ENCODE measurements at regions not wholly inside any gene's neighbourhood (a gene's known extent, or its start where the extent isn't known, plus 50 kb on each side); places are given as distances from the start of the nearest gene placed in this dataset.
"Not testable (repeated sequence)": the region's sequence is repeated elsewhere in the genome, so short reads cannot be mapped to it uniquely, and the experiment has no call there.

DNA sequence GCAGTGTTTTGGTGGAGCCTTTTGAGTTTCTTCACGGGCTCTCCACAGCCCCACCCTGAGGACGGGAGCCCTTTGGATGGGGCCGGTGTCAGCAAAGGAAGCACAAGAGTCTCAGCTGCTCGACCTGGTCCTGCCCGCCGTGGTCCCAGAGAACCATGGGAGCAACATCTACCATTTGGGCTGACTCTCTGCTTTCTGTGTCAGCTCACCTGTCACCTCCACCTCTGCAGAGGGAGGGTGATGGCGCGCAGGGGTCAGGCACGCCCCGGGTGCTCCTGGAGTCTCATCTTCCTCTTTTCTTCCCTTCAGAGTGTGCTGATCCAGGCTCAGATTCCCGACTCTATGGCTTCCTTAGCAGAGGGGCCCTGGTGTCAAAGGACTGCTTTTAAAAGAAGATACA lies 171.7 kb downstream of the LAT start:
- FAIRE-seq = no peak

DNA sequence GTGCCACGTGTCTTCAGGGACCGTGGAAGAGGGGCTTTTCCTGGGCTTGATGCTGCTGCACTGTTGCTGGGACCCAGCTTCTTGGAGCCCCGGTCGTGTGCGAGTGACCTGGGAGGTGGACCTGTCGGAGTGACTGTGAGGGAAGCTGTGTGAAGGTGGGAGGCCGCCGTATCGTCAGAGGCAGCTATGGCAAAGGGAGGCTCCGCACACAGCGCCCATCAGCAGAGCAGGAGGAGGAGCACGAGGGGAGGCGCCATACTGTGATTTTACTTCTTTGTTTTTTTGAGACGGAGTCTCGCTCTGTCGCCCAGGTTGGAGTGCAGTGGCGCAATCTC lies 171.0 kb downstream of the LAT start:
- FAIRE-seq = not testable (repeated sequence)

DNA sequence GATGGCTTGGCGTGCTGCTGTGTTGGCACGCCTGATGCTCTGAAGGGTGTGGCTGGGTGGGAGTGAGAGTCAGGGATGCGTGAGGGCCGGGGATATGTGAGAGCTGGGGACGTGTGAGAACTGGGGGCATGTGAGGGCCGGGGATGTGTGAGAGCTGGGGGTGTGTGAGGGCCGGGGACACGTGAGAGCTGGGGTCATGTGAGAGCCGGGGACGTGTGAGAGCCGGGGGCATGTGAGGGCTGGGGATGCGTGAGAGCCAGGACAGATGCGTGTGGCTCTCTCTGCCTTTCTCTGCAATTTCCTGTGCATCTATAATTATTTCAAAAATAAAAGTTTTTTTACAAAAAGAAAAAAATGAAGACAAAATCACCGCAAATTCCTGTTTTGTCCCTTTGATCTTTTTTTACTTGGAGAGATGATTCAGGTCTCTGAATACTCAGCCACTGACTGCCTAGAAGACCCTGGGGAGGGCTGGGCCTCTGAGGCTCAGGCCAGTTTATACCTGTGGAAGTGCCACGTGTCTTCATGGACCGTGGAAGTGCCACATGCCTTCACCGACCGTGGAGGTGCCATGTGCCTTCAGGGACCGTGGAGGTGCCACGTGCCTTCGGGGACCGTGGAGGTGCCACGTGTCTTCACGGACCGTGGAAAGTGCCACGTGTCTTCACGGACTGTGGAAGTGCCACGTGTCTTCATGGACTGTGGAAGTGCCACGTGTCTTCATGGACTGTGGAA lies 170.4 kb downstream of the LAT start:
- not testable (repeated sequence) for FAIRE-seq

DNA sequence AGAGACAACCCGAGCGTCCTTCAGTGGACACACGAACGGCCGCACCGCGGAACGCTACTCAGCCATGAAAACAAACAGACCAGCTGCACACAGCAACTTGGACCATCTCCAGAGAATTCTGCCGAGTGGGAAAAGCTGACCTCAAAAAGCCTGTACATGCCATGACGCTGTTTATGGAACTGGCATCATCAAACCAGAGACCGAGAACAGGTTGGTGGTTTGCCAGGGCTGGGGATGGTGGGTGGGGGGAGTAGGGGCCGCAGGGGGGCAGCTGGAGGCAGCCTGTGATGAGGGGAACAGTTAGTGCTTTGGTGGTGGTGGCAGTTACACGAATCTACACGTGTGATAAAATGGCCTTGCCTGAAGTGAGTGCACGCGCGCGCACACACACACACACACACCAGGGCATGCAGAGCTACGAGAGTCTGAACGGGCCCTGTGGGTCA lies 169.8 kb downstream of the LAT start:
- no peak for FAIRE-seq

DNA sequence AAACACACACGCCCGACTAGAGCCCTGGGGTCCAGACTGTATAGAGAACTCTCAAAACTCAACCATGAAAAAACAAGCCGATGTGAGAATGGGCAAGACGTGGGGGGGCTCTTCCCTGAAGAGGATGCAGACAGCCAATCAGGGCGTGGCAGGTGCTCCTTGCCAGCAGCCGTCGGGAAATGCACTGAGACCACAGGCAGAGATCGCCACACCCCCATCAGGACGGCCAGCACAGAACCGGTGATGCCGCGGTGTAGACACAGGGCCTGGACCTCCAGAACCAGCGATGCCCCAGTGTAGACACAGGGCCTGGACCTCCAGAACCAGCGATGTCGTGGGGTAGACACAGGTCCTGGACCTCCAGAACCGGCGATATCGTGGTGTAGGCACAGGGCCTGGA lies 169.2 kb downstream of the LAT start:
- no peak for FAIRE-seq

DNA sequence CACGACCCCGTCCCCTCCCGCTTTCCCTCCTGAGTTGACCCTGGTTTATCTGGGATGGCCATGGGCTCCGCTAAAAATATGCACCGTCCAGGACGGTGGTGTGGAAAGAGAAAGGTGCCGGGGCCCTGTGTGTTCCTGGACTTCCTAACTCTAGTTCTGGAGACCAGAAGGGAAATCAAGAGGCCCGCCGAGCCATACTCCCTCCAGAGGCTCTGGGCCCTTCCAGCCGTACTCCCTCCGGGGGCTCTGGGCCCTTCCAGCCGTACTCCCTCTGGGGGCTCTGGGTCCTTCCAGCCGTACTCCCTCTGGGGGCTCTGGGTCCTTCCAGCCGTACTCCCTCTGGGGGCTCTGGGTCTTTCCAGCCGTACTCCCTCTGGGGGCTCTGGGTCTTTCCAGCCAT lies 168.5 kb downstream of the LAT start:
- FAIRE-seq = not testable (repeated sequence)

DNA sequence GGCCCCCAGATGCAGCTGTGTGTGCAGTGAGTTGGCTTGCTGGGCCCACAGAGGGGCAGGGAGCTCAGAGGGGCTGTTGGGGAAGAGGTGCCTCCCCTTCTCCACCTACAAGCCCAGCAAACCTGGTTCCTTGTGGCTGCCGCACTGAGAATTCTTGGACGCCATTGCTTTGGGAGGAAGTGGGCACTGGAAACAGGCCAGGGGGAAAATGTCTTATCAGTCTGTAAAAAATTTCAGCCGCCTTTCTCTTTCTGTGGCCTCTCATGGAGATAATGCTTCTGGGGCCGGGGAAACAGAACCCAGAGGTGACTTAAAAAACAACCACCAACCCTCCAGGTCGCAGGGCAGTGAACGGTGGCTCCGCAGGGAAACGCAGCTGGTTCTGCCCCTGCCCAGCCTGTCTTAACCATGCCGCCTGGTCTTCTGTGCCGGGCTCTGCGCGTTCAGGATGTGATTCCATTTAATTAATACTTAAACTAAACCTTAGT lies 167.7 kb downstream of the LAT start:
- not testable (repeated sequence) for FAIRE-seq

DNA sequence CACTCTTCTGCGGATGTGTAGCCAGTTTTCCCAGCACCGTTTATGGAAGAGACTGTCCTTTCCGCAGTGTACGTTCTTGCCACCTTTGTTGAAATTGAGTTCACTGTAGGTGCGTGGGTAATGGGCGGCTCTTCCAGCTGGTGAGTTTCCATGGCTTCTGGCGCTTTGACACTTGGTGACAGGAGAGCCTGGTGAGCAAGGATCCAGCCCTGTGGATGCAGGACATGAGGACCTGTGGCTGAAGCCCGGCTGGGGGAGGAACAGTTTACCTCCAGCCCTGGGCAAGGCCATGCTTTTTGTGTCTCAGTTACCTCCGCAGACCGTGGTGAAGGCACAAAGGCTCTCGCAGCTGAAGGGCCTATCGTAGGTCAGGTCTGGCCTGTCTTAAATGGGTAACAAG lies 166.5 kb downstream of the LAT start:
- no peak for FAIRE-seq

DNA sequence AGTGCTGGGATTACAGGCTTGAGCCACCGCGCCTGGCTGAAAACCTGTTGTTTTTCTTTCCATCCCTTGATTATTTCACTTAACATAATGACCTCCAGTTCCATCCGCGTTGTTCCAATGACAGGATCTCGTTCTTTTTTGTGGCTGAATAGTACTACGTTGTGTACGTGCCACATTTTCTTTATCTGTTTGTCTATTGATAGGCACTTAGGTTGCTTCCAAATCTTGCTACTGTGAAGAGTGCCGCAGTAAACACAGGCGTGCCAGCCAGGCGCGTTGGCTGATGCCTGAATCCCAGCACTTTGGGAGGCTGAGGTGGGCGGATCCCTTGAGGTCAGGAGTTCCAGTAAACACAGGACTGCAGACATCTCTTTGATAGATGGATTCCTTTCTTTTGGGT lies 165.1 kb downstream of the LAT start:
- FAIRE-seq = not testable (repeated sequence)

DNA sequence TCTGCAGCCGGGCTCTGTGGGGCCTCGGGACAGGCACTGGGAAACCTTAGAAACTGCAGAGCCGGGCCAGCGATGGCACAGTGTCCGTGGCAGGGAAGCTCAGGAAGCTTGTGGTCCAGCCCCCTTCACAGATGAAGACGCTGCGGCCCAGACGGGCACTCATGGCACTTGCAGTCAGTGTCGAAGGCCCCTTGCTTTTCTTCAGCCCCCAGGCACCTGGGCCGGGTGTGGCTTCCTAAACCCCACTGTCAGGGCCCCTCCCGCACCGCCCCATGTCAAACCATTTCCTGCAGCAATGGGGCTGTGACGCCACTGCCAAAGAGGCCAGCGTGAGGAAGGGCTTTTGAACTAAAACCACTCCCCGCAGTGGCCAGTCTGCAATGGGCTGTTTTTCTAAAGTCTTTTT lies 164.0 kb downstream of the LAT start:
- FAIRE-seq = no peak

DNA sequence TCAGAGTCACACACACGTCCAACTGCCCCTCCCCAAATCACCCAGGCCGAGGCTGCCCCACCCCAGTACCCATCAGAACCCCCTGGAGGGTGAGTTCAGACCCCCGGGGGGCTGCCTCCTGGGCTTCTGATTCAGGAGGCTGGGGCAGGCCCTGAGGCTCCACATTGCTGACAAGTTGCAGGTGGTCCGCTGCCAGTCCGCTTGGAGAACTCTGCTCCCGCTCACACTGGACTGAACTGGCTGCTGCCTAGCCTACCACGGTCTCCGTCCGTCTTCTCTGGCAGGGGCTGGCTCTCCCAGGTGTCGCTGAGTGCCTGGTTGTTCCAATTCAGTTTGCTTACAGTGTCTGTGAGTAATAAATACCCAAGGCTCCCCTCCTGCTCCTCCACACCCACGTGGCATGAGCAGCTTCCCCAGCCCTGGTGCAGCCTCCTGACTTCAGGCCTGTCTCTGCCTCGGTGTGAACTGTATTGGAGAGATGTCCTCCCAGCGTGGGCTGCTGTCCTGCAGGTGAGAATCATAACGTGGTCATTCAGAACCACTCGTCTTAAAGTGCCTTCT lies 163.4 kb downstream of the LAT start:
- no peak for FAIRE-seq

DNA sequence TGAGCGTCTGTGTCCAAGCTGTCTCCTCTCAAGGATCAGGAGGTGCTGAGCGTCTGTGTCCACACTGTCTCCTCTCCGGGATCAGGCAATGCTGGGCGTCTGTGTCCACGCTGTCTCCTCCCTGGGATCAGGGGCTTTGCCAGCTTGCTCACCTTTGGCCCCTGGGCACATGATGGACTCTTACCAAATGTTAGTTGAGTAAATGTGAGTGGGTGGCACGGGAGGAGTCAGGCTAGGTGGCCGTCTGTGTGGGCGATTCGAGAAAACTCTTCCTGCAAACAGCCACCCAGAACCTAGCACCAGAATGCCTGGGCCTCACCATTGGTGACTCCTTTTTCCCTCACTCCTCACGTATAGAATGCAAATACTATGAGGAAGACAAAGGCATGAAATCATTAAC lies 162.9 kb downstream of the LAT start:
- not testable (repeated sequence) for FAIRE-seq

DNA sequence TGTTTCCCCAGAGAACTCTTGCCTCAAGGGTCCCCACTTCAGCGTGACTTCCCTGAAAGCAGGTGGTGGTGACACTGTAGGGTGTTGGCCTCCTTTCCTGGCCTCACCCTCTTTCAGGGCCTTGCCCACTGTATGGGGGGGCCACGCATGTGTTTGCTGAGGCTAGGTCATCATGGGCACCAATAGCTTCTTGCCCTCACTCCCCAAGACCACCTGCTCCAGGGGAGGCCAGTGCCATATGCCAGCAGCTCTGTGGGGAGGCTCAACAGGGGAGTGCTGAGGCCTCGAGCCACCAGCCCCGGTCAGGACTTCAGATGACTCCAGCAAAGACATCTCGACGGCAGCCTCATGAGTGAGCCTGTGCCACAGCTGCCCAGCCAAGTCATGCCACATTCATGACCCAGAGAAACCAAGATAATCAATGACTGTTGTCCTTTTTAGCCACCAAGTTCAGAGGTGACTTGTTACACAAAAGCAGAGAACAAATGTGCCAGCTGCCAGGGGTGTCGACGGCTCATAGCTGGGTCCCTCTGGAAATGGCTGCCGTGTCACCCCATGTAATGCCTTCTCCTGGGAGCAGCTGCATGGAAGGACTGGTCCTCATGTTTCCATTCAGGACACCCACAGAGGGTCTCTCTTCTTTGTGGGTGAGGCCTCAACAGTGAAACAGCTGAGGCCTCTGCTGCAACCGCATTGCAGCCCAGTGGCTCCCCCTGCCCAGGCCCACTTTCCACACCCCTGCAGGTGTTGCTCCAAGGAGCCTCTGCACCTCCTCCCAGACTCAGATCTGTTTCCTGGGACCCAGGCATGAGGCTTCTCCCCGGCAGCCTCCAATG lies 162.2 kb downstream of the LAT start:
- not testable (repeated sequence) for FAIRE-seq

DNA sequence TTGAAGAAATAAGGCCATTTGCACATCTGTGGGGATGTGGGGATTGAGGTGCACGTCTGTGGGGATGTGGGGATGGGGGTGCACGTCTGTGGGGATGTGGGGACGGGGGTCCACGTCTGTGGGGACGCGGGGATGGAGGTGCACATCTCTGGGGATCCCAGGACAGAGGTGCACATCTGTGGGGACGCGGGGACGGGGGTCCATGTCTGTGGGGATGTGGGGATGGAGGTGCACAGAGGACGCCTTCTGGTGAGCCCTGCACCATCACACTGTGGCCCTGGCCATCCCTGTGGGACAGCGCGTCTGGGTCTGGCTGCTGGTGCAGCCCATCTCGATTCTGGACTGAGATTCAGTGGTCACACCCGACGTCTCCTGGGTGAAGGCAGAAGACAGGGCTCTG lies 161.4 kb downstream of the LAT start:
- FAIRE-seq = no peak

DNA sequence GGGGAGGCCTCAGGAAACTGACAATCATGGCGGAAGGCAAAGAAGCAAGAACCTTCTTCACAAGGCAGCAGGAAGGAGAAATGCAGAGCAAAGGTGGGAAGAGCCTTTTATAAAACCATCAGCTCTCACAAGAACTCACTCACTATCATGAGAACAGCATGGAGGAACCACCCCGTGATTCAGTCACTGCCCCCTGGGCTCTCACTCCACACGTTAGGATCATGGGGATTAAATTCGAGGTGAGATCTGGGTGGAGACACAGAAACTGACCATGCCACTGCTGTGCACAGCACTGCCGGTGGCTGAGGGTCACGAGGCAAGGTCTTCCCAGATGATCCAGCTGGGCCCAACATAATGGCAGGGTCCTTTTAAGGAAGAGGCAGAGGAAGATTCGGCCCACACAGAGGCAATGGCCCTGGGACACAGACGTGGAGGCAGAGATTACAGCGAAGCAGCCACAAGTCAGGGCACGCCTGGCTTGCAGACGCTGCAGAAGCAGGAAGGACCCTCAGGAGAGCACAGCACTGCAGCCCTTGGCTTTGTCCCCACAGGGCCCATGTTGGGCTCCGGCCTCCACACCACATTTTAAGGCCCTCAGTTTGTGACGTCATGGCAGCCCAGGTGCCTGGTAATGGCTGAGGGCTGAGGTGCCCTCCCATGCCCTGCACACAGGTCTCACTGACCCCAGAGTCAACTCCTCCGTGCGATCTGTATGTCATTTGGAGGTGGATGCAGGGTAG lies 160.8 kb downstream of the LAT start:
- FAIRE-seq = not testable (repeated sequence)

DNA sequence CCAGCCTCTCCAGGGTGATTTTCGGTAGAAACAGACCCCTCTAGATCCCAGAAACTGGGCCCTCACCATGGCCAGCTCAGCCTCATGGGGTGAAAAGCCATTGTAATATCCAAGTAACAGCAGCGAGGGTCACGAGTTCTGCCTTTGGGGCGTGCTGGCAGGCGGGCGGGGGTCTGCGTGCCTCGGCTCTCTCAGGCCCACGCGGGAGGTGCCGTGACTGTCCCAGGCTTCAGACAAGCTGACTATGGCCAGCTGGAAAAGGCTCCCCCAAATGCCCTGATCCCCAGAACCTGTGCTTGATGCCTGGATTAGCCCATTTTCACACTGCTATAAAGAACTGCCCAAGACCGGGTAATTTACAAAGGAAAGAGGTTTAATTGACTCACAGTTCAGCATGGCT lies 160.2 kb downstream of the LAT start:
- not testable (repeated sequence) for FAIRE-seq

DNA sequence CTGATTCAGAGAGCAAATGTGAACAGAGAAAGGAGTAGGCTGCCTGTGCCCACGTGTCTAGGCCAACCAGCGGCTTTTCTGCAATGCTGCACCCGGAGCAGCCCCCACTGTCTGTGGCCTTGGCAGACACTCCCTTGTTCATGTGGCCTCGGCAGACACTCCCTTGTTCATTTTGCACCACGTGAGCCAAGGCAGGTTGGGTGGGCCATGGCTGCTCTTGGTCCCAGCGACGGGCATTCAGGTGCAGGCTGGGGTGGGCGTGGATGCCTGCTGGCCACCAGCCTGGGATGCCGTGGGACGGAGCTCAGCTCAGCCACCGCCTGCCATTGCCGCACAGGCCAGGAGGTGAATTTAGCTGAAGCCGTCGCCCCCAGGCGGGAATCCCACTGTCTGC lies 159.8 kb downstream of the LAT start:
- FAIRE-seq = not testable (repeated sequence)

DNA sequence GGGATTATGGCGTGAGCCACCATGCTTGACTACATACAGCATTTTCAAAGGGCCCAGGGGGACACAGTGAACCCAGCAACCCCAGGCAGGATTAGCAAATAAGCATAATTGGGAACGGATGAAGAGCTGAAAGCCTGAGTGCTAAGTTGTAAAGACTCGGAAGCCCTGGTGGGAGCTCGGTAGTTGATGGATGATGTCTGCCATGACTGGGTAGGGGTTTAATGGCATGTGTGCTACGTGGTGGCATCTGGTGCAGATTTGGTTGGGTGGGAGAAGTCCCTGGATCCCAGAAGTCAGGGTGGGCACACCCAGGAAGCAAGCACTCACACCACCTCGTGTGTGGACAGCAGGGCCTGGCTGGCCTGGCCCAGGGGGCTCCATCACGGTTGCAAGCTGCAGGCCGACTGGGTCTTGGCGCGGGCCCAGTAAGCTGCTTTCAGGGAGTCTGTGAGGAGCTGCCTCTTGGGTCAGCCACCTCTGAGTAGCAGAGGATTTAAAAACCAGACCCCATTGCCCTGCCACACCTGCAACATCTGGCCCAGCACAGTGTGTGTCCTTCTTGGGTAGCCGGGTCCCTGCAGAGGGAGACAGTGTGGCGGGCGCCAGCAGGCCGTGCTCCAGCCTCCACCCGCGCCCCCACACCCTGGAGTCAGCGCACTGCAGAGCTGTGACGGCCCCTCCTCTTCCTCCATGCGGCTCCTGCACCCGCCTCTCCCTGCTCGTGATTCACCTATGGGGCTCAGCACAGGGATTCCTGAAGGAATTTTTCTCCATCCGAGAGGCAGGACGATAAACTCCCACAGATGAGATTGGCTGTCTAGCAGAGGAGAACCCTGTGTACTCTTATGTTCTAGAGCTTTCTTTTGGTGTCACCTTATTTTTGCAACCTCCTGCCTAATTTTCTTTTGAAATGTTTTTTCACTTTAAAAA lies 159.2 kb downstream of the LAT start:
- not testable (repeated sequence) for FAIRE-seq

DNA sequence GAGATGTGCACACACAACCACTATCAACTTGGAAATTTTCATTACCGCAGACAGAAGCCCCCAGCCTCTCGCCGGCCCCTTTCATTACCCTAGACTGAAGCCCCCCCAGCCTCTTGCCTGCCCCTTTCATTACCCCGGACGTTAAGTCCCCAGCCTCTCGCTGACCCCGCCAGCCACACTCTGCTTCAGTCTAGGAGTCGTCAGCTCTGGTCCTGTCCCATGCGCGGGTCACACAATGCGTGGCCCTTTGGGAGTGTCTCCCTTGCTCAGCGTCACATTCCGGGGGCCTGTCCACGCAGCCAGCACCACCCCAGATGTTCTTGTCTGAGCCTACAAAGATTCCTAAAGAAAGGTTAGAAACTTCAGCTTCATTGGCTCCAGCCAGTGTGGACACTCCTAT lies 157.7 kb downstream of the LAT start:
- not testable (repeated sequence) for FAIRE-seq

DNA sequence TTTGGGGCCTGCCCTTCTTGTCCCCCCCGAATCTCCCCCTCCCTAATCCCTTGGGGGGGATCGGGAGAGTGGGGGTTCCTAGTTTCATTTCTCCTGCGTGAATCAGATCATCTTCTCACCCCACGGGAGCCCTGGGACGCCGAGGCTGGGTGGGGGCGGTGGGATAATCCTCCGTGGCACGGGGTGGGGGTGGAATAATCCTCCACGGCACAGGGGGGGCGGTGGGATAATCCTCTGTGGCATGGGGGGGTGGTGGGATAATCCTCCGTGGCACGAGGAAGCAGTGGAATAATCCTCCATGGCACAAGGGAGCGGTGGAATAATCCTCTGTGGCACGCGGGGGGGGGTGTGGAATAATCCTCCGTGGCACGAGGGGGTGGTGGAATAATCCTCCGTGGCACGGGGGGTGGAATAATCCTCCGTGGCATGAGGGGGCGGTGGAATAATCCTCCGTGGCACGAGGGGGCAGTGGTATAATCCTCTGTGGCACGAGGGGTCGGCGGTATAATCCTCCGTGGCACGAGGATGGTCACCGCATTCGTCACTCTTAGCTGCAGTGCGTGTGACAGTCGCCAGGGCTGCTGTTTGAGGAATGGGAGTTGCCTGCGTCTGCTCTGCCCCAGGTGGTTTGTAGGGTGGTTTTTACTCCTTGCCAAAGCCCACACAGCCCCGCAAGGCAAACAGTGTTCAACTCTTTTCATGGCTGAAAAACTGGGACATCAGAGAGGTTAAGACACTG lies 156.9 kb downstream of the LAT start:
- no peak for FAIRE-seq

DNA sequence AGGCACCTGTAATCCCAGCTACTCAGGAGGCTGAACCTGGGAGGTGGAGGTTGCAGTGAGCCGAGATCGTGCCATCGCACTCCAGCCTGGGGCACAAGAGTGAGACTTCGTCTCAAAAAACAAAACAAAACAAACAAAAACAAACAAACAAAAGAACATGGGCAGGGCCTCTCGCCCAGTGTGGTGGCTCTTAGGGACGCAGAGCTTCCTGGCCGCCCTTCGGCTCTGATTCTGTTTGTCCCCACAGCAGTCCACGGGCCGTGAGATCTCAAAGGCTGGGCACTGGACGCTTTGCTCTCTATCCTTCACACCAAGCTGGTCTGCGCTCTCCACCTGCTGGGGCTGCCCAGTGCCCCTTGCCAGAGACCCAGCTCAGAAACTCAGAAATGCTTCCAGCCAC lies 156.3 kb downstream of the LAT start:
- FAIRE-seq = not testable (repeated sequence)

Measured in colon (tissue), 2 donors.